Mesendoderm (in vitro differentiated cells): ENCODE measurements at regions not wholly inside any gene's neighbourhood (a gene's known extent, or its start where the extent isn't known, plus 50 kb on each side); places are given as distances from the start of the nearest gene placed in this dataset.
"Not testable (repeated sequence)": the region's sequence is repeated elsewhere in the genome, so short reads cannot be mapped to it uniquely, and the experiment has no call there.

ENCODE experiments used
- DNase-seq: peaks from one replicate; pipeline ENCODE4 v3.0.0; 2013
- H2AK5ac ChIP-seq: 2 replicates; pipeline ENCODE4 v1.6.1; 2013; ENCODE audit warnings: low read length, inconsistent platforms
- H2BK120ac ChIP-seq: 2 replicates; pipeline ENCODE4 v1.6.1; 2013; ENCODE audit warnings: low read depth, mild to moderate bottlenecking, low read length, moderate library complexity, mixed read lengths
- H2BK15ac ChIP-seq: replicated peaks from 2 replicates; pipeline ENCODE4 v1.6.1; 2013; ENCODE audit warnings: low read depth, mild to moderate bottlenecking, moderate library complexity
- H2BK5ac ChIP-seq: 2 replicates; pipeline ENCODE4 v1.6.1; 2013; ENCODE audit warnings: low read length, inconsistent platforms
- H3K18ac ChIP-seq: 2 replicates; pipeline ENCODE4 v1.6.1; 2013; ENCODE audit warnings: mild to moderate bottlenecking, low read length, mixed read lengths
- H3K23ac ChIP-seq: one replicate; pipeline ENCODE4 v1.6.1; 2013; ENCODE audit warnings: low read length
- H3K27ac ChIP-seq: 2 replicates; pipeline ENCODE4 v1.5.1; 2013; ENCODE audit warnings: low read depth, mild to moderate bottlenecking, inconsistent platforms, low read length, moderate library complexity
- H3K27me3 ChIP-seq: 2 replicates; pipeline ENCODE4 v1.6.1; 2013; ENCODE audit warnings: low read length, control low read depth, mild to moderate bottlenecking, inconsistent platforms; ENCODE audit not compliant: insufficient read depth, poor library complexity
- H3K36me3 ChIP-seq: 2 replicates; pipeline ENCODE4 v1.6.1; 2013; ENCODE audit warnings: low read length, inconsistent platforms; ENCODE audit not compliant: control insufficient read depth, insufficient read depth
- H3K4ac ChIP-seq: one replicate; pipeline ENCODE4 v1.6.1; 2013; ENCODE audit warnings: low read depth, mild to moderate bottlenecking, low read length, moderate library complexity
- H3K4me1 ChIP-seq: 2 replicates; pipeline ENCODE4 v1.6.1; 2013; ENCODE audit warnings: low read depth, low read length, inconsistent platforms; ENCODE audit not compliant: control insufficient read depth
- H3K4me2 ChIP-seq: 2 replicates; pipeline ENCODE4 v1.6.1; 2013; ENCODE audit warnings: low read length
- H3K4me3 ChIP-seq: 2 replicates; pipeline ENCODE4 v1.5.1; 2013; ENCODE audit warnings: mild to moderate bottlenecking, low read length
- H3K56ac ChIP-seq: one replicate; pipeline ENCODE4 v1.6.1; 2013; ENCODE audit warnings: low read length
- H3K79me1 ChIP-seq: 2 replicates; pipeline ENCODE4 v1.6.1; 2013; ENCODE audit warnings: low read length, inconsistent platforms
- H3K79me2 ChIP-seq: 2 replicates; pipeline ENCODE4 v1.6.1; 2013; ENCODE audit warnings: mild to moderate bottlenecking, low read length; ENCODE audit not compliant: control insufficient read depth, insufficient read depth
- H3K9ac ChIP-seq: 2 replicates; pipeline ENCODE4 v1.6.1; 2013; ENCODE audit warnings: low read length, inconsistent platforms
- H4K5ac ChIP-seq: one replicate; pipeline ENCODE4 v1.6.1; 2013; ENCODE audit warnings: low read length
- H4K8ac ChIP-seq: one replicate; pipeline ENCODE4 v1.6.1; 2013; ENCODE audit warnings: low read depth, mild to moderate bottlenecking, control low read depth, low read length, moderate library complexity
- WGBS: extraction: QIAGEN DNeasy Blood & Tissue Kit; methylation state at CpG from one replicate; pipeline ENCODE4 v1.1.7; 2013; ENCODE audit warnings: low lambda C conversion rate, missing lambda C conversion rate; ENCODE audit not compliant: insufficient coverage; ENCODE audit errors: extremely low coverage; 5-methylcytosine and 5-hydroxymethylcytosine counted together

DNA sequence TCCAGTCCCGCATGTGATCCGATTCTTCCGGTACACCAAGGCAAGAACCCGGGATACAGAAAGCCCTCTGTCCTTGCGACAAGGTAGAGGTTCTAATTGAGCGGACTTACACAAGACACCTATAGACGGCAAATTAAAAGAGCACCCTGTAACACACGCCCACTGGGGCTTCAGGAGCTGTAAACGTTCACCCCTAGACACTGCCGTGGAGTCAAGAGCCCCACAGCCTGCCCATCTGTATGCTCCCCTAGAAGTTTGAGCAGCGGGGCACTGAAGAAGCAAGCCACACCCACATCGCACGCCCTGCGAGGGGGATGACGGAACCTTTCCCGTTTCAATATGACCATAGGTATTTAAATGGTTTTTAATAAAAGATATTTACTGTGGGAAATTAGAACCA, 696.3 kb upstream of the MMS22L start:
- not testable (repeated sequence) for H3K4me2 ChIP-seq, H2BK15ac ChIP-seq, H4K8ac ChIP-seq, H3K27ac ChIP-seq, H2BK5ac ChIP-seq, H3K79me1 ChIP-seq, H3K27me3 ChIP-seq, H3K23ac ChIP-seq, H3K56ac ChIP-seq, H3K36me3 ChIP-seq, DNase-seq, H4K5ac ChIP-seq, H2AK5ac ChIP-seq, H2BK120ac ChIP-seq, H3K18ac ChIP-seq, H3K4me3 ChIP-seq, H3K79me2 ChIP-seq, H3K4me1 ChIP-seq, H3K9ac ChIP-seq
- WGBS: no CpG with 5 or more reads among the region's 16 CpGs
- peak overlapping the region; percentile 70 for H3K4ac ChIP-seq

- Histone ChIP-seq H2BK15ac (no peak overlapping the region), H3K23ac (no peak overlapping the region), H3K4me2 (no peak overlapping the region), H3K79me1 (no peaks in the 10 kb centered on the region), H3K9ac (no peak overlapping the region), H3K4me1 (no peaks in the 10 kb centered on the region), H3K4ac (no peak overlapping the region), H3K56ac (no peak overlapping the region), H4K8ac (no peak overlapping the region), H3K27me3 (no peaks in the 10 kb centered on the region), H4K5ac (no peak overlapping the region), H2BK120ac (no peak overlapping the region), H3K79me2 (no peaks in the 10 kb centered on the region), H2BK5ac (no peak overlapping the region), H3K36me3 (no peaks in the 10 kb centered on the region), H3K18ac (no peak overlapping the region), H3K27ac (no peak overlapping the region), H2AK5ac (no peak overlapping the region), H3K4me3 (no peak overlapping the region)
- no CpG with 5 or more reads among the region's 1 CpG for whole genome bisulfite sequencing
- no peak for DNase-seq
Observed at GRCh38 chr6:97989451-97989850, 706.4 kb upstream of the MMS22L start.

DNA sequence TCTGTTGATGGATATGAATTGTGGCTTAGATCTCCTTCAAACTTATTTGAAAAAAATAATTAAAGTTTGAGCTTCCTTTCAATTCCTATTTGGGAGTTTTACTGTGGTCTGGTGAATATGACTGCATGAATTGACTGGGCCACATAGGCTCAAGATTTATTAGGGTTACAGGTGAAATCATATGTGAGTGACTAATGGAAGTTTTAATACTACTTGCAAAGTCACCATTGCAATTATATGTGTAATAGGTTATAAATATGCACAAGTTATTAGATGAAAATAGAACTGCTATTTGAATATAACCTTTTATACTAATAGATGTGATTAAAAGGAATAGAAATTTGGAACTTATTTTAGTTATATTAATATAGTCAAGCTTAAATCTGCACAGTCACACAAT, 712.1 kb upstream of the MMS22L start:
- Histone ChIP-seq H2BK15ac (no peak overlapping the region), H4K5ac (no peak overlapping the region), H3K4ac (no peak overlapping the region), H2BK5ac (no peak overlapping the region), H3K36me3 (no peaks in the 10 kb centered on the region), H2AK5ac (no peak overlapping the region), H3K4me1 (no peaks in the 10 kb centered on the region), H3K56ac (no peak overlapping the region), H3K27me3 (no peaks in the 10 kb centered on the region), H3K79me2 (no peaks in the 10 kb centered on the region), H3K79me1 (no peaks in the 10 kb centered on the region), H3K18ac (no peak overlapping the region), H4K8ac (no peak overlapping the region), H2BK120ac (no peak overlapping the region), H3K4me3 (no peak overlapping the region), H3K9ac (no peak overlapping the region), H3K27ac (no peak overlapping the region), H3K23ac (no peak overlapping the region), H3K4me2 (no peak overlapping the region)
- no peak for DNase-seq

DNA sequence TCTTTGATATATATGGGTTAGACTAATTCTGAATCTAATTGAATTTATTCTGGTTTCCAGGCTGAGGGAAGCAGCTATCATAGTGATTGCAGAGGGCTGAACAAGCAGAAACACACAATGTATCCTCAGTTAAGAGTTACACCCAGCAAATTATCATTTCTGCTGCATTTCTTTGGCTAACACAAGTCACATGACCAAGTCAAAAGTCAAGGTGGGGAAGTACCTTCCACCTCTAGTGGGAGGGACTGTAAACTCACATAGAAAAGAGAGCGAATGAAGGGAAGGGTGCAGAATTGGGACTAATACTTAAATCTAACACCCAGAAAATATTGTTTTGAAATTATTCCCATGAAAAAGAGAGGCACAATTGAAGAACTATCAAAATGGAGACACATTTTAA, 719.7 kb upstream of the MMS22L start:
- Histone ChIP-seq H4K5ac (no peak overlapping the region), H2BK120ac (no peak overlapping the region), H4K8ac (no peak overlapping the region), H3K4me1 (no peaks in the 10 kb centered on the region), H3K79me1 (no peaks in the 10 kb centered on the region), H2AK5ac (no peak overlapping the region), H3K9ac (no peak overlapping the region), H2BK5ac (no peak overlapping the region), H3K27me3 (no peaks in the 10 kb centered on the region), H3K36me3 (no peaks in the 10 kb centered on the region), H3K18ac (no peak overlapping the region), H3K79me2 (no peaks in the 10 kb centered on the region), H3K4me2 (no peak overlapping the region), H3K56ac (no peak overlapping the region), H2BK15ac (no peak overlapping the region), H3K4ac (no peak overlapping the region), H3K4me3 (no peak overlapping the region), H3K23ac (no peak overlapping the region), H3K27ac (no peak overlapping the region)
- no CpG with 5 or more reads among the region's 1 CpG for WGBS
- no peak for DNase-seq

DNA sequence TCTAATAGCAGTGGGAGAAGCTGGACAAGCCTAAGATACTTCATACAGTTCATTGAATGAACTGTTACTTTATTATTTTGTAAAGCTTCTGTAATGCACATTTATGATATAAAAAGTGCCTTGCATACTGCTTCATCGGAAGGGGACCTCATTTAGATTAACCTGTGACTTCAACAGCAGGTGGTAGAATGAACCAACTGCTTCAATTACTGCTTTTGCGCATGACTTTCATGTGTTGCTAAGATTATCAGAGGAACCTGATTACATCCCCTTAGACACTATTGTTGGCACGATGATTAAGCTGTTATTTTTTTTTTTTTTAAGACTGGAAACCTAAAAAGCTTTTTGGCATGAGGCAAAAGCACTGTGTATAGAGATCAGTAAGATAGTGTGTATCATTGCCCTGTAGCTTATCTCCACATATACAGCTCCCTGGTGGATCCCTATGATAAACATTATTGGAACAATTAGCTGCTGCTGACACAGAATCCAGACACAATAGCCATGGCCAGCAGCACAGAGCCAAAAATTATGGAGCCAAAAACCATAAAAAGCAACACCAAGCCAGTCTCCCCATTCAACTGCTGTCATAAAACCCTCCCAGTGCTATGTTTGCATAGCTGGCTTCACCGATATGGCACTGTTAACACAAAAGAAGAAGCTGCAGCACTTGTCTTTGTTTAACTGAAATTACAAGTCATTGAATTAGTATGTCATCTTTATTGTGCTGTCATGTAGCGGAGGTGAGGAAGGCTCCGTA, 731.6 kb upstream of the MMS22L start:
- Histone ChIP-seq H3K79me1 (no peaks in the 10 kb centered on the region), H3K27ac (no peak overlapping the region), H2BK15ac (no peak overlapping the region), H3K79me2 (no peaks in the 10 kb centered on the region), H3K36me3 (no peaks in the 10 kb centered on the region), H4K8ac (no peak overlapping the region), H3K18ac (no peak overlapping the region), H2BK5ac (no peak overlapping the region), H3K4me3 (no peak overlapping the region), H3K56ac (no peak overlapping the region), H2AK5ac (no peak overlapping the region), H3K4me2 (no peak overlapping the region), H3K4me1 (peaks cover 1% of the 10 kb centered on the region), H3K4ac (no peak overlapping the region), H3K9ac (no peak overlapping the region), H3K23ac (no peak overlapping the region), H2BK120ac (no peak overlapping the region), H3K27me3 (no peaks in the 10 kb centered on the region), H4K5ac (no peak overlapping the region)
- peak; percentile 3 for DNase-seq
- no CpG with 5 or more reads among the region's 6 CpGs for WGBS

GRCh38 chr6:98016565-98016964, 733.5 kb upstream of the MMS22L start:
- no peak overlapping the region for H2AK5ac ChIP-seq
- no peak overlapping the region for H3K4me2 ChIP-seq
- H3K4me3 ChIP-seq: no peak overlapping the region
- no peak overlapping the region for H4K5ac ChIP-seq
- H3K27ac ChIP-seq: no peak overlapping the region
- no peak overlapping the region for H3K56ac ChIP-seq
- no peak for DNase-seq
- no peak overlapping the region for H3K4ac ChIP-seq
- H3K27me3 ChIP-seq: no peaks in the 10 kb centered on the region
- no peaks in the 10 kb centered on the region for H3K79me1 ChIP-seq
- no peak overlapping the region for H4K8ac ChIP-seq
- H2BK15ac ChIP-seq: no peak overlapping the region
- no peak overlapping the region for H3K9ac ChIP-seq
- H3K79me2 ChIP-seq: no peaks in the 10 kb centered on the region
- no peak overlapping the region for H3K23ac ChIP-seq
- no peak overlapping the region for H3K18ac ChIP-seq
- WGBS: 100% methylated on average over 3 of the region's 4 CpGs
- no peak overlapping the region for H2BK120ac ChIP-seq
- no peaks in the 10 kb centered on the region for H3K36me3 ChIP-seq
- no peak overlapping the region for H2BK5ac ChIP-seq
- peaks cover 1% of the 10 kb centered on the region for H3K4me1 ChIP-seq
